ENCODE measurements at regions not wholly inside any gene's neighbourhood (a gene's known extent, or its start where the extent isn't known, plus 50 kb on each side); places are given as distances from the start of the nearest gene placed in this dataset.

DNA sequence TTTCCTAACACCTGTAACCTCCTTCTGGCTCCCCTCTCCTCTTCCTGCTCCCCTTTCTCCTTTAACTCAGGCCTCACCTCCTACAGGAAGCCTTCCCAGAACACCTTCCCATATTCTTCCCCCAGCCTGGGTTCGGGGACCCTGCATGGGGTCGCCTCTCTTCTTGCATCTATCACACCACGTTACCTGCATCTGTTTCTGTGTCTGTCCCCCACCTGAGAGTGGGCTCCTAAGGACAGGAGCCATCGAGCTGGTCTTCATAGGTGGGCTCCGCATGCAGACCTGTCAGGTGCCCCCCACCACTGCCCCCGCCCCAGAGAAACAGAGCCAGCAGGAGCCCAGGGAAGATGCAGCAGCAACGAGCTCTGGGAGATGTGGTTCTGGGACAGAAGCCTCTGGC lies 123.2 kb upstream of the GLI2 start:
- Histone ChIP-seq H3K9me2 (replicated peaks; ENCODE audit: insufficient read depth, low read length) (no peaks in the 10 kb centered on the region), H4K20me1 (ENCODE audit: insufficient read depth, low read length) (no peaks in the 10 kb centered on the region), H3K27ac (ENCODE audit: low read length) (no peak overlapping the region), H3K4me2 (ENCODE audit: low read depth, low read length) (no peak overlapping the region), H3F3A (ENCODE audit: insufficient read depth, low read length) (no peaks in the 10 kb centered on the region), H3K79me2 (ENCODE audit: low read length) (no peaks in the 10 kb centered on the region), H3K4me1 (ENCODE audit: low read length) (no peaks in the 10 kb centered on the region), H3K9me3 (replicated peaks; ENCODE audit: insufficient read depth, low read length) (no peaks in the 10 kb centered on the region), H3K9ac (ENCODE audit: low read length) (no peak overlapping the region), H3K4me3 (ENCODE audit: low read length) (no peak overlapping the region), H3K27me3 (replicated peaks; ENCODE audit: insufficient read depth, low read length) (no peaks in the 10 kb centered on the region; the same call in 1 of the 2 replicates), H3K36me3 (replicated peaks; ENCODE audit: insufficient read depth, low read length) (no peaks in the 10 kb centered on the region), H2AFZ (ENCODE audit: low read length) (no peak overlapping the region)
- TF ChIP-seq EZH2phosphoT487 (IDR thresholded peaks at IDR 0.05; ENCODE audit: low read length) (no peak), EZH2 (optimal IDR thresholded peaks at IDR 0.05; ENCODE audit: low read depth, low read length) (no peak)
- TF ChIP-seq, protein P1, sequence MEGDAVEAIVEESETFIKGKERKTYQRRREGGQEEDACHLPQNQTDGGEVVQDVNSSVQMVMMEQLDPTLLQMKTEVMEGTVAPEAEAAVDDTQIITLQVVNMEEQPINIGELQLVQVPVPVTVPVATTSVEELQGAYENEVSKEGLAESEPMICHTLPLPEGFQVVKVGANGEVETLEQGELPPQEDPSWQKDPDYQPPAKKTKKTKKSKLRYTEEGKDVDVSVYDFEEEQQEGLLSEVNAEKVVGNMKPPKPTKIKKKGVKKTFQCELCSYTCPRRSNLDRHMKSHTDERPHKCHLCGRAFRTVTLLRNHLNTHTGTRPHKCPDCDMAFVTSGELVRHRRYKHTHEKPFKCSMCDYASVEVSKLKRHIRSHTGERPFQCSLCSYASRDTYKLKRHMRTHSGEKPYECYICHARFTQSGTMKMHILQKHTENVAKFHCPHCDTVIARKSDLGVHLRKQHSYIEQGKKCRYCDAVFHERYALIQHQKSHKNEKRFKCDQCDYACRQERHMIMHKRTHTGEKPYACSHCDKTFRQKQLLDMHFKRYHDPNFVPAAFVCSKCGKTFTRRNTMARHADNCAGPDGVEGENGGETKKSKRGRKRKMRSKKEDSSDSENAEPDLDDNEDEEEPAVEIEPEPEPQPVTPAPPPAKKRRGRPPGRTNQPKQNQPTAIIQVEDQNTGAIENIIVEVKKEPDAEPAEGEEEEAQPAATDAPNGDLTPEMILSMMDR (IDR thresholded peaks at IDR 0.05; ENCODE audit: low read length), result no peak
- no peak for DNase-seq

DNA sequence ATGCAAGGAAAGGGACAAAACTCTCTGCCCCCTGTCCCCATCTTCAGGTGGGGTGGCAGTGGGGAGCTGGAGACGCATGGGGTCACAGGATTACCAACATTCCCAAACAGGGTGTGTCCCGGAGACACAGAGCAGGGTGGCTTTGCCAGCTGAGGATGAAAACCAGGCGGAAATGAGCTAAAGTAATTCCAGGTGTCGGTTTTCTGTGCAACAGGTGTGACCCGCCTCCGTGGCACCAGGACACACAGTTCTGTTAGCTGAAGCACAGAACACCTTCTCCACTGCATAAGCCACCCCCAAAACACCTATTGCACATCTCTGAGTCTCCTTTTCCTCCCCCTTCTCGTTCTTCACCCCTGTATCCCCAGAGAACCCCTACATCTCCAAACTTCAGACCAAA lies 122.7 kb upstream of the GLI2 start:
- Histone ChIP-seq H3K9ac (ENCODE audit: low read length) (no peak overlapping the region), H3K27me3 (replicated peaks; ENCODE audit: insufficient read depth, low read length) (no peaks in the 10 kb centered on the region; the same call in 1 of the 2 replicates), H3K79me2 (ENCODE audit: low read length) (no peaks in the 10 kb centered on the region), H4K20me1 (ENCODE audit: insufficient read depth, low read length) (no peaks in the 10 kb centered on the region), H2AFZ (ENCODE audit: low read length) (no peak overlapping the region), H3K9me3 (replicated peaks; ENCODE audit: insufficient read depth, low read length) (no peaks in the 10 kb centered on the region), H3K36me3 (replicated peaks; ENCODE audit: insufficient read depth, low read length) (no peaks in the 10 kb centered on the region), H3K4me3 (ENCODE audit: low read length) (no peak overlapping the region), H3K9me2 (replicated peaks; ENCODE audit: insufficient read depth, low read length) (no peaks in the 10 kb centered on the region), H3K4me1 (ENCODE audit: low read length) (no peaks in the 10 kb centered on the region), H3F3A (ENCODE audit: insufficient read depth, low read length) (no peaks in the 10 kb centered on the region), H3K27ac (ENCODE audit: low read length) (no peak overlapping the region), H3K4me2 (ENCODE audit: low read depth, low read length) (no peak overlapping the region)
- TF ChIP-seq, protein P1 (IDR thresholded peaks at IDR 0.05; ENCODE audit: low read length), result no peak
- no peak for TF ChIP-seq EZH2 (optimal IDR thresholded peaks at IDR 0.05; ENCODE audit: low read depth, low read length)
- TF ChIP-seq EZH2phosphoT487 (IDR thresholded peaks at IDR 0.05; ENCODE audit: low read length), result no peak
- DNase-seq, result no peak

DNA sequence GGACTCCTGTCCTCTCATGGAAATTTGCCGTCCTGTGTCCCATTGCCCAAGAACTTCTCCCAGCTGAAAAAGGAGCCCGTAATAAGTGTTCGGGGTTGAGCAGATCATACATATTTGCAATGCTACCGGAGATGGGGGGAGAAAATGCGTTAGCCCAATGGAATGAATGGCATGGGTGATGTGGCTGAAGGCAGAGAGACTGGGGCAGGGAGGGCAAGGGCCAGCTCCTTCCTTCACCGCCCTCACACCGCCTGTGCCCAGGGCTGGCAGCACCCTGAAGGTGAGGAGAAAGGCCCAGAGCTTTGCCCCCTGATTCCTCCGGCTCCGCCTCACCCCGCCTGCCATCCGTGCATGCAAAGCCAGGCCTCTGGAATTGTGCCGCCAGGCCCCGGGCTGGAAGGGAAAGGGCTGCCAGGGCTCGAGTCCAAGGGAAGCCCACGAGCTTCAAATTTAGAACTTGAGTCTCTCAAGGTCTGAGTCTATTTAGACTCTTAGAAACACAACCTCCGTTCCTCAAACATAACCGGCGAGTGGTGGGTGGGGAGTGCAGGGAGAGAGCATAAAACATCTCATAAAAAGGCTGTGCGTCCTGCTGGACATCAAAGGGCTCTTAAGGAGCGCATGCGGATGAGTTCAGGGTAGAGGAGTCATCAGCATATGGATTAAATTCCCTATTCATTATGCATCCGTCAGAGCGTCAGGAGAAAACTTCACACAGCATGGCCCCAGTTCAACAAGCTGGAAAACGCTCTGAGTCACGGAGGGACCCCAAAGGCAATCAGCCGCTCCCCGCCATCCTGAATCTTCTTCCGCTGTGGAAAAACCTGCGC lies 121.7 kb upstream of the GLI2 start:
- H3K36me3 ChIP-seq (replicated peaks; ENCODE audit: insufficient read depth, low read length), result no peaks in the 10 kb centered on the region
- no peak for DNase-seq

DNA sequence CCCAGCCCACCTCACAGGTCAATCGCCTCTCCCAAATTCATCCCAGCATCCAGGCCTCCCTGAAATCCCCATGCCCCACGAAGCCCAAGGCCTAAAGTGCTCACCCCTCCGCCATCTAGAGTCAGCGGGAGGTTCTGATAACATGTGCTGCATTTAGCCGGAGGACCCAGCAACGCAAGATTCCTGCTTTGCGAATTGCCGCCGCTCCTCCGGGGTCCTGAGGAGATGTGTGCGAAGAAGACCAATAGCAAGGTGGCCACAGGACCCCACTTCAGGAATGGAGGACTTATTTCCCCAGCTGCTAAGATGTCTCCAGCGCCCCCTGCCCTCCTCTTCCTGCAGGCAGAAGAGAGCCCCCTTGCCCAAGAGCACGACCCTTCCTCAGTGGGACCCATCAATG lies 120.8 kb upstream of the GLI2 start:
- H3K4me3 ChIP-seq (ENCODE audit: low read length), result no peak overlapping the region
- H3K36me3 ChIP-seq (replicated peaks; ENCODE audit: insufficient read depth, low read length), result no peaks in the 10 kb centered on the region
- H3K9ac ChIP-seq (ENCODE audit: low read length), result no peak overlapping the region
- H3K4me2 ChIP-seq (ENCODE audit: low read depth, low read length), result no peak overlapping the region
- H2AFZ ChIP-seq (ENCODE audit: low read length), result no peak overlapping the region
- H3K9me2 ChIP-seq (replicated peaks; ENCODE audit: insufficient read depth, low read length), result no peaks in the 10 kb centered on the region
- H3K27me3 ChIP-seq (replicated peaks; ENCODE audit: insufficient read depth, low read length), result no peaks in the 10 kb centered on the region; the same call in 1 of the 2 replicates
- TF ChIP-seq EZH2 (optimal IDR thresholded peaks at IDR 0.05; ENCODE audit: low read depth, low read length), result no peak
- TF ChIP-seq, protein P1 (IDR thresholded peaks at IDR 0.05; ENCODE audit: low read length), result no peak
- TF ChIP-seq EZH2phosphoT487 (IDR thresholded peaks at IDR 0.05; ENCODE audit: low read length), result no peak
- no peak overlapping the region for H3K27ac ChIP-seq (ENCODE audit: low read length)
- no peaks in the 10 kb centered on the region for H4K20me1 ChIP-seq (ENCODE audit: insufficient read depth, low read length)
- H3K4me1 ChIP-seq (ENCODE audit: low read length), result no peaks in the 10 kb centered on the region
- H3K79me2 ChIP-seq (ENCODE audit: low read length), result no peaks in the 10 kb centered on the region
- no peaks in the 10 kb centered on the region for H3K9me3 ChIP-seq (replicated peaks; ENCODE audit: insufficient read depth, low read length)
- no peaks in the 10 kb centered on the region for H3F3A ChIP-seq (ENCODE audit: insufficient read depth, low read length)
- no peak for DNase-seq

More for the DNA sequence above, 121.7 kb upstream of the GLI2 start:
- no peak overlapping the region for H3K27ac ChIP-seq (ENCODE audit: low read length)
- H3K9me3 ChIP-seq (replicated peaks; ENCODE audit: insufficient read depth, low read length), result no peaks in the 10 kb centered on the region
- no peaks in the 10 kb centered on the region for H4K20me1 ChIP-seq (ENCODE audit: insufficient read depth, low read length)
- TF ChIP-seq EZH2 (optimal IDR thresholded peaks at IDR 0.05; ENCODE audit: low read depth, low read length), result no peak
- H3K4me1 ChIP-seq (ENCODE audit: low read length), result no peaks in the 10 kb centered on the region
- no peak overlapping the region for H2AFZ ChIP-seq (ENCODE audit: low read length)
- H3K27me3 ChIP-seq (replicated peaks; ENCODE audit: insufficient read depth, low read length), result no peaks in the 10 kb centered on the region; the same call in 1 of the 2 replicates
- no peaks in the 10 kb centered on the region for H3F3A ChIP-seq (ENCODE audit: insufficient read depth, low read length)
- no peak overlapping the region for H3K4me2 ChIP-seq (ENCODE audit: low read depth, low read length)
- no peak overlapping the region for H3K9ac ChIP-seq (ENCODE audit: low read length)
- H3K4me3 ChIP-seq (ENCODE audit: low read length), result no peak overlapping the region
- no peaks in the 10 kb centered on the region for H3K9me2 ChIP-seq (replicated peaks; ENCODE audit: insufficient read depth, low read length)
- no peaks in the 10 kb centered on the region for H3K79me2 ChIP-seq (ENCODE audit: low read length)

Data from MM.1S (cell line).